Mesendoderm (in vitro differentiated cells): ENCODE measurements at regions not wholly inside any gene's neighbourhood (a gene's known extent, or its start where the extent isn't known, plus 50 kb on each side); places are given as distances from the start of the nearest gene placed in this dataset.
A peak's percentile ranks its signal among the peaks of the same experiment; 100 is the strongest.
"Not testable (repeated sequence)": the region's sequence is repeated elsewhere in the genome, so short reads cannot be mapped to it uniquely, and the experiment has no call there.

Experiments used
- DNase-seq: peaks from one replicate; pipeline ENCODE4 v3.0.0; 2013
- H2AK5ac ChIP-seq: 2 replicates; pipeline ENCODE4 v1.6.1; 2013; ENCODE audit warnings: low read length, inconsistent platforms
- H2BK120ac ChIP-seq: 2 replicates; pipeline ENCODE4 v1.6.1; 2013; ENCODE audit warnings: low read depth, mild to moderate bottlenecking, low read length, moderate library complexity, mixed read lengths
- H2BK15ac ChIP-seq: replicated peaks from 2 replicates; pipeline ENCODE4 v1.6.1; 2013; ENCODE audit warnings: low read depth, mild to moderate bottlenecking, moderate library complexity
- H2BK5ac ChIP-seq: 2 replicates; pipeline ENCODE4 v1.6.1; 2013; ENCODE audit warnings: low read length, inconsistent platforms
- H3K18ac ChIP-seq: 2 replicates; pipeline ENCODE4 v1.6.1; 2013; ENCODE audit warnings: mild to moderate bottlenecking, low read length, mixed read lengths
- H3K23ac ChIP-seq: one replicate; pipeline ENCODE4 v1.6.1; 2013; ENCODE audit warnings: low read length
- H3K27ac ChIP-seq: 2 replicates; pipeline ENCODE4 v1.5.1; 2013; ENCODE audit warnings: low read depth, mild to moderate bottlenecking, inconsistent platforms, low read length, moderate library complexity
- H3K27me3 ChIP-seq: 2 replicates; pipeline ENCODE4 v1.6.1; 2013; ENCODE audit warnings: low read length, control low read depth, mild to moderate bottlenecking, inconsistent platforms; ENCODE audit not compliant: insufficient read depth, poor library complexity
- H3K36me3 ChIP-seq: 2 replicates; pipeline ENCODE4 v1.6.1; 2013; ENCODE audit warnings: low read length, inconsistent platforms; ENCODE audit not compliant: control insufficient read depth, insufficient read depth
- H3K4ac ChIP-seq: one replicate; pipeline ENCODE4 v1.6.1; 2013; ENCODE audit warnings: low read depth, mild to moderate bottlenecking, low read length, moderate library complexity
- H3K4me1 ChIP-seq: 2 replicates; pipeline ENCODE4 v1.6.1; 2013; ENCODE audit warnings: low read depth, low read length, inconsistent platforms; ENCODE audit not compliant: control insufficient read depth
- H3K4me2 ChIP-seq: 2 replicates; pipeline ENCODE4 v1.6.1; 2013; ENCODE audit warnings: low read length
- H3K4me3 ChIP-seq: 2 replicates; pipeline ENCODE4 v1.5.1; 2013; ENCODE audit warnings: mild to moderate bottlenecking, low read length
- H3K56ac ChIP-seq: one replicate; pipeline ENCODE4 v1.6.1; 2013; ENCODE audit warnings: low read length
- H3K79me1 ChIP-seq: 2 replicates; pipeline ENCODE4 v1.6.1; 2013; ENCODE audit warnings: low read length, inconsistent platforms
- H3K79me2 ChIP-seq: 2 replicates; pipeline ENCODE4 v1.6.1; 2013; ENCODE audit warnings: mild to moderate bottlenecking, low read length; ENCODE audit not compliant: control insufficient read depth, insufficient read depth
- H3K9ac ChIP-seq: 2 replicates; pipeline ENCODE4 v1.6.1; 2013; ENCODE audit warnings: low read length, inconsistent platforms
- H4K5ac ChIP-seq: one replicate; pipeline ENCODE4 v1.6.1; 2013; ENCODE audit warnings: low read length
- H4K8ac ChIP-seq: one replicate; pipeline ENCODE4 v1.6.1; 2013; ENCODE audit warnings: low read depth, mild to moderate bottlenecking, control low read depth, low read length, moderate library complexity
- WGBS: extraction: QIAGEN DNeasy Blood & Tissue Kit; methylation state at CpG from one replicate; pipeline ENCODE4 v1.1.7; 2013; ENCODE audit warnings: low lambda C conversion rate, missing lambda C conversion rate; ENCODE audit not compliant: insufficient coverage; ENCODE audit errors: extremely low coverage; 5-methylcytosine and 5-hydroxymethylcytosine counted together

GRCh38 chr9:39791356-39791755 is 435.9 kb downstream of the SPATA31A1 start:
- not testable (repeated sequence) for H2AK5ac ChIP-seq, H3K18ac ChIP-seq
- no CpG with 5 or more reads among the region's 31 CpGs for WGBS

GRCh38 chr9:39797935-39798334 is 442.5 kb downstream of the SPATA31A1 start:
- H2BK120ac ChIP-seq = not testable (repeated sequence)

More at GRCh38 chr9:39791356-39791755, 435.9 kb downstream of the SPATA31A1 start:
- DNase-seq, H3K4ac ChIP-seq, H3K27me3 ChIP-seq, H3K79me1 ChIP-seq, H4K8ac ChIP-seq, H3K4me1 ChIP-seq, H3K36me3 ChIP-seq, H3K27ac ChIP-seq, H2BK5ac ChIP-seq, H3K4me2 ChIP-seq, H3K79me2 ChIP-seq, H3K9ac ChIP-seq, H4K5ac ChIP-seq, H3K4me3 ChIP-seq, H2BK15ac ChIP-seq, H3K23ac ChIP-seq, H2BK120ac ChIP-seq: not testable (repeated sequence)
- H3K56ac ChIP-seq = peak overlapping the region; percentile 49

GRCh38 chr9:39799252-39799651 is 443.8 kb downstream of the SPATA31A1 start:
- H3K36me3 ChIP-seq, H2AK5ac ChIP-seq, H3K56ac ChIP-seq, H3K9ac ChIP-seq, H3K4me1 ChIP-seq, H2BK15ac ChIP-seq, H2BK5ac ChIP-seq, DNase-seq, H3K4me3 ChIP-seq, H4K5ac ChIP-seq, H3K79me2 ChIP-seq, H3K27me3 ChIP-seq, H3K27ac ChIP-seq, H3K4me2 ChIP-seq, H3K4ac ChIP-seq, H2BK120ac ChIP-seq, H3K23ac ChIP-seq, H4K8ac ChIP-seq, H3K79me1 ChIP-seq, H3K18ac ChIP-seq: not testable (repeated sequence)
- WGBS = no CpG with 5 or more reads among the region's 11 CpGs

More at GRCh38 chr9:39797935-39798334, 442.5 kb downstream of the SPATA31A1 start:
- not testable (repeated sequence) for H3K27ac ChIP-seq, H4K5ac ChIP-seq, DNase-seq, H2BK15ac ChIP-seq, H3K79me1 ChIP-seq, H4K8ac ChIP-seq, H3K4me2 ChIP-seq, H2BK5ac ChIP-seq, H3K4ac ChIP-seq, H3K36me3 ChIP-seq, H3K56ac ChIP-seq, H3K4me3 ChIP-seq, H3K79me2 ChIP-seq, H3K23ac ChIP-seq, H3K9ac ChIP-seq, H3K18ac ChIP-seq, H2AK5ac ChIP-seq, H3K4me1 ChIP-seq, H3K27me3 ChIP-seq
- no CpG with 5 or more reads among the region's 8 CpGs for WGBS

- H3K4ac ChIP-seq, H2BK5ac ChIP-seq, H3K4me1 ChIP-seq, H3K18ac ChIP-seq, H3K56ac ChIP-seq, H2BK15ac ChIP-seq, H3K27me3 ChIP-seq, H3K4me2 ChIP-seq, H3K27ac ChIP-seq, H2AK5ac ChIP-seq, DNase-seq, H3K36me3 ChIP-seq, H4K5ac ChIP-seq, H3K79me1 ChIP-seq, H2BK120ac ChIP-seq, H3K79me2 ChIP-seq, H3K23ac ChIP-seq, H3K9ac ChIP-seq, H3K4me3 ChIP-seq, H4K8ac ChIP-seq: not testable (repeated sequence)
- no CpG with 5 or more reads among the region's 2 CpGs for WGBS
Observed at GRCh38 chr9:39802561-39802960, 447.1 kb downstream of the SPATA31A1 start.

GRCh38 chr9:39809401-39810226 is 454.1 kb downstream of the SPATA31A1 start:
- H3K79me2 ChIP-seq = not testable (repeated sequence)
- no CpG with 5 or more reads among the region's 43 CpGs for WGBS
- peak; percentile 31 for DNase-seq

GRCh38 chr9:39810401-39810800 is 454.9 kb downstream of the SPATA31A1 start:
- H4K8ac ChIP-seq, H2AK5ac ChIP-seq, H3K18ac ChIP-seq, H3K27me3 ChIP-seq, H4K5ac ChIP-seq, H3K4me3 ChIP-seq, H2BK15ac ChIP-seq, H2BK5ac ChIP-seq, H3K27ac ChIP-seq, H3K56ac ChIP-seq, H3K4me2 ChIP-seq, H3K4me1 ChIP-seq, H2BK120ac ChIP-seq, H3K79me2 ChIP-seq, H3K36me3 ChIP-seq, H3K9ac ChIP-seq, H3K79me1 ChIP-seq, DNase-seq, H3K23ac ChIP-seq, H3K4ac ChIP-seq: not testable (repeated sequence)
- no CpG with 5 or more reads among the region's 3 CpGs for WGBS

More at GRCh38 chr9:39809401-39810226, 454.1 kb downstream of the SPATA31A1 start:
- not testable (repeated sequence) for H3K4ac ChIP-seq, H2BK5ac ChIP-seq, H3K56ac ChIP-seq, H3K18ac ChIP-seq, H4K8ac ChIP-seq, H3K4me2 ChIP-seq, H3K23ac ChIP-seq, H3K27me3 ChIP-seq, H3K4me1 ChIP-seq, H3K36me3 ChIP-seq, H2BK120ac ChIP-seq, H3K27ac ChIP-seq, H3K79me1 ChIP-seq, H2AK5ac ChIP-seq, H3K4me3 ChIP-seq, H3K9ac ChIP-seq, H4K5ac ChIP-seq, H2BK15ac ChIP-seq
